UCSD-AML1 (cell line): ENCODE measurements at regions not wholly inside any gene's neighbourhood (a gene's known extent, or its start where the extent isn't known, plus 50 kb on each side); places are given as distances from the start of the nearest gene placed in this dataset.
"Not testable (repeated sequence)": the region's sequence is repeated elsewhere in the genome, so short reads cannot be mapped to it uniquely, and the experiment has no call there.

Experiments used
- DNase-seq: peaks from one replicate; lab custom pipeline; 2025; ENCODE audit not compliant: unreplicated experiment; lab: John Stamatoyannopoulos, UW

GRCh38 chr6:158920311-158920905 is 79.6 kb downstream of the RSPH3 start:
- no peak for DNase-seq

GRCh38 chr6:158919865-158920264 is 80.1 kb downstream of the RSPH3 start:
- no peak for DNase-seq

GRCh38 chr6:158916617-158917016 is 83.4 kb downstream of the RSPH3 start:
- DNase-seq = no peak

GRCh38 chr6:158914923-158915322 is 85.1 kb downstream of the RSPH3 start:
- DNase-seq = no peak

- DNase-seq = no peak
Observed at GRCh38 chr6:158913580-158913979, 86.4 kb downstream of the RSPH3 start.

- no peak for DNase-seq
Observed at GRCh38 chr6:158912655-158913054, 87.3 kb downstream of the RSPH3 start.

GRCh38 chr6:158911746-158912480 is 88.1 kb downstream of the RSPH3 start:
- no peak for DNase-seq

GRCh38 chr6:158910484-158911440 is 89.2 kb downstream of the RSPH3 start:
- DNase-seq = no peak

GRCh38 chr6:158909938-158910337 is 90.1 kb downstream of the RSPH3 start:
- DNase-seq = no peak

- no peak for DNase-seq
Observed at GRCh38 chr6:158908606-158909005, 89.4 kb upstream of the EZR start.

- no peak for DNase-seq
Observed at GRCh38 chr6:158907931-158908330, 88.8 kb upstream of the EZR start.

GRCh38 chr6:158906926-158907325 is 87.8 kb upstream of the EZR start:
- DNase-seq = no peak

GRCh38 chr6:158905277-158905676 is 86.1 kb upstream of the EZR start:
- DNase-seq = no peak

GRCh38 chr6:158903801-158904200 is 84.6 kb upstream of the EZR start:
- DNase-seq = no peak

- no peak for DNase-seq
Observed at GRCh38 chr6:158900663-158901312, 81.6 kb upstream of the EZR start.

GRCh38 chr6:158897236-158897635 is 78.1 kb upstream of the EZR start:
- no peak for DNase-seq

GRCh38 chr6:158895661-158896060 is 76.5 kb upstream of the EZR start:
- DNase-seq = no peak

- no peak for DNase-seq
Observed at GRCh38 chr6:158894193-158894592, 75.0 kb upstream of the EZR start.

GRCh38 chr6:158892266-158892665 is 73.1 kb upstream of the EZR start:
- DNase-seq = no peak

GRCh38 chr6:158891560-158891959 is 72.4 kb upstream of the EZR start:
- DNase-seq = not testable (repeated sequence)

GRCh38 chr6:158888171-158888570 is 69.0 kb upstream of the EZR start:
- DNase-seq = not testable (repeated sequence)
